Lower lobe of right lung (tissue), 2 donors: ENCODE measurements at regions not wholly inside any gene's neighbourhood (a gene's known extent, or its start where the extent isn't known, plus 50 kb on each side); places are given as distances from the start of the nearest gene placed in this dataset.

Experiments used
- ATAC-seq, 2 donors: fragments of 200-7000 bp; cut with Tn5 transposase; one replicate each; pipeline ENCODE4 v1.9.1; 2020 to 2022; ENCODE audit warnings: mild to moderate bottlenecking in 2 of 2, moderate library complexity in 2 of 2
- DNase-seq: peaks from one replicate; pipeline ENCODE4 v3.0.0-alpha.2; 2020
- H3K27ac ChIP-seq: fragments of 200-600 bp; one replicate; pipeline ENCODE4 v1.8.0; 2022
- H3K27me3 ChIP-seq: fragments of 200-600 bp; one replicate; pipeline ENCODE4 v1.8.0; 2022; ENCODE audit warnings: low read depth
- H3K36me3 ChIP-seq: fragments of 200-600 bp; one replicate; pipeline ENCODE4 v1.8.0; 2022; ENCODE audit warnings: mild to moderate bottlenecking
- H3K4me1 ChIP-seq: fragments of 200-600 bp; one replicate; pipeline ENCODE4 v1.8.0; 2022
- H3K4me3 ChIP-seq: fragments of 200-600 bp; one replicate; pipeline ENCODE4 v1.8.0; 2022; ENCODE audit warnings: mild to moderate bottlenecking
- H3K9me3 ChIP-seq: fragments of 200-600 bp; one replicate; pipeline ENCODE4 v1.8.0; 2022
- CTCF ChIP-seq: fragments of 200-600 bp; IDR thresholded peaks from one replicate; pipeline ENCODE4 v1.8.0; 2022; ENCODE audit warnings: antibody characterized with exemption, mild to moderate bottlenecking
- intact Hi-C: fragments of 100-400 bp; cut with DNase I; formaldehyde crosslinking; loops from one replicate; pipeline ENCODE4 v1.11.0; 2022
- donor health status: DM: no; HTN: yes; CAD: no; lungs with severe emphysema.

GRCh38 chr3:156615592-156616173, 58.7 kb upstream of the TIPARP start:
- Histone ChIP-seq H3K4me1 (peaks cover 15% of the 10 kb centered on the region), H3K27ac (peak overlapping the region; percentile 64), H3K9me3 (no peaks in the 10 kb centered on the region), H3K36me3 (no peaks in the 10 kb centered on the region), H3K27me3 (no peaks in the 10 kb centered on the region), H3K4me3 (no peak overlapping the region)
- DNase-seq (peak; percentile 69), ATAC-seq (peak; percentile 92)
- intact Hi-C loops, result no loop called here
- no peak for TF ChIP-seq CTCF

GRCh38 chr3:156614642-156615511, 59.5 kb upstream of the TIPARP start:
- Histone ChIP-seq H3K36me3 (no peaks in the 10 kb centered on the region), H3K4me1 (peaks cover 15% of the 10 kb centered on the region), H3K4me3 (no peak overlapping the region), H3K27ac (peak overlapping the region; percentile 64), H3K27me3 (no peaks in the 10 kb centered on the region), H3K9me3 (no peaks in the 10 kb centered on the region)
- DNase-seq (no peak), ATAC-seq (peak; percentile 34 to 64)
- intact Hi-C loops, result no loop called here
- no peak for TF ChIP-seq CTCF

GRCh38 chr3:156612903-156613302, 58.0 kb upstream of the SSR3 start:
- no peak for ATAC-seq
- intact Hi-C loops, result no loop called here
- DNase-seq, result no peak
- Histone ChIP-seq H3K9me3 (no peaks in the 10 kb centered on the region), H3K4me3 (no peak overlapping the region), H3K36me3 (no peaks in the 10 kb centered on the region), H3K27ac (no peak overlapping the region), H3K4me1 (peaks cover 15% of the 10 kb centered on the region), H3K27me3 (no peaks in the 10 kb centered on the region)
- TF ChIP-seq CTCF, result no peak

- Histone ChIP-seq H3K4me3 (no peak overlapping the region), H3K27ac (peak overlapping the region; percentile 39), H3K4me1 (peaks cover 18% of the 10 kb centered on the region), H3K27me3 (no peaks in the 10 kb centered on the region), H3K9me3 (no peaks in the 10 kb centered on the region), H3K36me3 (no peaks in the 10 kb centered on the region)
- intact Hi-C loops, result no loop called here
- TF ChIP-seq CTCF, result no peak
- ATAC-seq, result peak; percentile 60 to 61
- DNase-seq, result no peak
Measured at GRCh38 chr3:156611870-156612494, 57.1 kb upstream of the SSR3 start.

GRCh38 chr3:156610154-156610553, 55.2 kb upstream of the SSR3 start:
- Histone ChIP-seq H3K9me3 (no peaks in the 10 kb centered on the region), H3K27me3 (no peaks in the 10 kb centered on the region), H3K27ac (no peak overlapping the region), H3K36me3 (no peaks in the 10 kb centered on the region), H3K4me1 (peaks cover 27% of the 10 kb centered on the region), H3K4me3 (no peak overlapping the region)
- intact Hi-C loops, result no loop called here
- ATAC-seq (peak in 1 of 2 donors; percentile 6), DNase-seq (no peak)
- no peak for TF ChIP-seq CTCF
